Midbrain (tissue), 1 donor: ENCODE measurements at regions not wholly inside any gene's neighbourhood (a gene's known extent, or its start where the extent isn't known, plus 50 kb on each side); places are given as distances from the start of the nearest gene placed in this dataset.

Source experiments
- DNase-seq: peaks from one replicate; lab custom pipeline; 2025; lab: John Stamatoyannopoulos, UW

- no peak for DNase-seq
Measured at GRCh38 chr14:62097072-62097471, 334.9 kb downstream of the SNAPC1 start.

DNA sequence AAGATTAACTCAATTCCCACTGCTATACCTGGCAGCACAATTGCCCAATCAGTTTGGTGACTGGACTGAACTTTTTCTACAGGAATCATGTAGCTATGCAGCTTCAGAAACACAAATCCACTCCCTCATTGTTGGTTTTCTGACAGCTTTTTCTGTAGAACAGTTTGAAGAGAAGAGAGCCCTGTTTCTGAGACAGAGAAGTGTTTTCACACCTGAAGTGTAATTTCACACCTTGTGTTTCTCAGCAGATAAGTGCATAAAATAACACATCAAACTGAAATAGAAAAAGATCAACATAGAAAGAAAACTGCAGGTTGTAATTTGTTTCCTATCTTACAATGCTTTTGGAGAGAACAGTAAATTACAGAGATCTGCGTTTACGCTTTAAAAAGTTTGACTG lies 335.6 kb downstream of the SNAPC1 start:
- no peak for DNase-seq

- DNase-seq = no peak
Measured at GRCh38 chr14:62098357-62098756, 336.1 kb downstream of the SNAPC1 start.

GRCh38 chr14:62099091-62099490 lies 336.9 kb downstream of the SNAPC1 start:
- DNase-seq = no peak

GRCh38 chr14:62101189-62101588 lies 339.0 kb downstream of the SNAPC1 start:
- DNase-seq = no peak

GRCh38 chr14:62101673-62102348 lies 339.6 kb downstream of the SNAPC1 start:
- DNase-seq = no peak

- DNase-seq = no peak
Measured at GRCh38 chr14:62102349-62102725, 340.1 kb downstream of the SNAPC1 start.

DNA sequence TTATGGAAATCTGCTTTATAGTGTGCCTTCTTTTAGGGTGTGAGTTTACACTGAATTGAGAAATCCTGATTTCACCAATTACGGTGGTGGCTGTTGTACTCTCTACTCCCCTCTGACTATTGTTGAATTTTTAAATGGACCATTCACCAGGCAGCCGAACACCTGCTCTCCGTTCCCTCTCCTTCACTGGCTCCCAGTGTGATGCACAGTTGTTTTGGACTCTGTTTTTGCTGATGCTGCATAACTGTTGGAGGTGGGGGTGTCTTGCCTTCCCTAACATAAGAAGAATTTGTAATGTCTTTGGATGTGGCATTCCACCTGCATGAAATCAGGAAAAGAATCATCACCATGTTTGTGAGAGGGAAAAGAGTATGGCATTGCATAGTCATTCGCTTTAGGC lies 341.2 kb downstream of the SNAPC1 start:
- no peak for DNase-seq

- no peak for DNase-seq
Measured at GRCh38 chr14:62110941-62111340, 348.7 kb downstream of the SNAPC1 start.

DNA sequence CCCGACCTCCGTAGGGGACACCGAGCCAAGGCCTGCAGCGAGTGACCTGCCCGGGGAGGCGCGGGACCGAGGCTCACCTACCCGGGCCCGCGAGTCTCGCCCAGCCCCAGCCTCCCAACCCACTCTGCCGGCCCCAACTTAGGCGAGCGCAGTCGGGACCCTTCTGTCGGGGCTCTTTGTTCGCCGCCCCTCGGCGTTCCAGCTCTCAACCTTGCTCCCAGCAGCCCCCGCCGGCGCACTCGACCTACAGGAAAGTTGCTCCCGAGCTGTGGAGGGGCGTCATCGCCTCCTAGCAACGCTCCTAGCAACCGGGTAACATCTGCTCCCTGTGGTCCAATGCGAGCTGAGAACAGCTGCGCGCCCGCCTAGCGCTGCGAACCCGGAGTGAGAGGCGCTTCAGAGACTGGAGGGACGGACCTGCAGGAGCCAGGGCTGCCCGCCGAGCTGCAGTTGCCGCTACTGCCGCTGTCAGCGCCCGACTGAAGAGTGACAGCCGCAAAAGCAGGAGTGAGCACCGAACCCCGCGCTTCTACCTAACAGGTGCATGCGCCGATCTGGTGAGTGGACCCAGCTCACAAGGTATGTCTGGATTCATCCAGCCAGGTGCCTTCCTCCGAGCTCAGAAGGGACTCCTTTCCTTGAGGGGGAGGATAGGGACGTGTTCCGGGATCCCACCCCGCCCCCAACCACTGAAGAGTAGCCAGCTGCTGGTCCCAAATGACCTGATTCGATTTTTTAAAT lies 355.0 kb downstream of the SNAPC1 start:
- DNase-seq = peak; percentile 62

DNA sequence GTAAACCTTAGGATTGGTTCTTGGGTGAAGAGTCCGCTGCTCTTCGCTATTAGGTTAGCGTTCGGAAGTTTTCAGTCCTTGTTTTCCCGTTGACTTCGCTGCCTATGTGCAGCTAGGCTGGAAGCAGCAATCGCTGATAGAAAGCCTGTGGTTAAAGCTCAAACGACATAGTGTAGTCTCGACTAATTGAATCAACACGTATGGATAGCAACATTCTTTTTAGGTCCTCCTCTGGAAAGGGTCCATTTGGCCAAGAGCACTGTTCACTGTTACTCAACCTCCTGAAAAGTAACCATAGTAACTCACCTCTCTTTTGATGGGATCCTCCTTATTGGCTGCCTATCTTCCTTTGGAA lies 355.5 kb downstream of the SNAPC1 start:
- no peak for DNase-seq

DNA sequence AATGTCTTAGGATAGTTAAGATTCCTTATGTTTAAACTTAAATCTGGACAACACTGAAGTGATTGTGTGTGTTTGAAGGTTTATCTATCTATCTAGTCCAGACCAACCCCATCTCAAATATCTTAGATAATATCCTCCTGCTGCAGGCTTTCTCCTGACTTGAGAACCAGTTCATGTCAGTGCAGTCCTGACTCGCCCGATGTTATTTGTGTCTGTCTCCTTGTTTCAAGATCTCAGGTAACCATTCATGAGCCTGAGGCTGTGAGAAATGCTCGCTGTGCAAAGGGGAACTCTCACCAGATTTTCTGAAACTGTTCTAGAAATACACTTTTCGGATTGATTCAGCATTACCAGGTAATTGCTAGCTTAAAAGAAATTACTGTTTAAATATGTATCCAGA lies 356.2 kb downstream of the SNAPC1 start:
- DNase-seq = no peak

- no peak for DNase-seq
Measured at GRCh38 chr14:62118871-62119270, 356.7 kb downstream of the SNAPC1 start.

- DNase-seq = no peak
Measured at GRCh38 chr14:62123961-62124360, 361.7 kb downstream of the SNAPC1 start.

GRCh38 chr14:62125793-62126192 lies 363.6 kb downstream of the SNAPC1 start:
- DNase-seq = no peak

GRCh38 chr14:62126879-62127478 lies 364.8 kb downstream of the SNAPC1 start:
- DNase-seq = peak; percentile 70

- DNase-seq = no peak
Measured at GRCh38 chr14:62130441-62130840, 368.2 kb downstream of the SNAPC1 start.

- DNase-seq = no peak
Measured at GRCh38 chr14:62133776-62134550, 371.7 kb downstream of the SNAPC1 start.

DNA sequence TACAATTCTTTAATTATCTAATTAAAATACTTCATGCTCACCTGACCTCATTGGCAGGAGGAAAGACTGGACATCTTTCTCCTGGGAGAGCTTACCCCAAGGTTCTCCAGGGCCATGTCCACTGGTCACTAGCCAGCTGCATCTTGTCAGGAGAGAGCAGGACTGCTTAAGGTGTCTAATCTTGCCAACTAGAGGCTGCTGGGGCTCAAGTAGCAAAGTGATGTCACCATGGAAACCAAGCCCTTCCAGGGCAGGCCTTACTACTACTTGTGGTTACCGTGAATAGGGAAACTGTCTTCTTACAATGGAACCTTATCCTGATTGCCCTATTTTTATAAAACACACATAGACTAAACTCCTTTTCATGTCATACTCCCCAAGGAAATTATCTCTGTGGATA lies 376.4 kb downstream of the SNAPC1 start:
- no peak for DNase-seq

- no peak for DNase-seq
Measured at GRCh38 chr14:62141139-62141538, 378.9 kb downstream of the SNAPC1 start.

GRCh38 chr14:62143245-62143644 lies 381.0 kb downstream of the SNAPC1 start:
- DNase-seq = no peak

DNA sequence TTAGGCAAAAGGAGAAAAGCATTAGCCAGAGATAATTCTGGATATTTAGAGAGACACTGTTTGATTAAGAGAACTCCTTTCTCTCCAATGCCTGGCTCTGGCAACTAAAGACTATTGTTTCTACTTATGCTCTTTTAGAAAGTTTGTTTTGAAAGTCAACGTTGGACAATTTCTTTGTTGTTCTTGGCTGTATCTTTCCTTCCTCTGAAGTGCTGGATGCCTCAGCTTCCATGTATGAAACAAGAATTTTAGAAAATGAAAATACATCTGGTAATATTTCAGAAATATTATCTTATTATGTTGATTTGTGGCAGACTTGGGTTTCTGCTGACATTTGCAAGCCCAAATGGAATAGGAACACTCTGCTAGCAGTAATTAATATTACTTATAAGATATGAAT lies 382.6 kb downstream of the SNAPC1 start:
- DNase-seq = no peak

DNA sequence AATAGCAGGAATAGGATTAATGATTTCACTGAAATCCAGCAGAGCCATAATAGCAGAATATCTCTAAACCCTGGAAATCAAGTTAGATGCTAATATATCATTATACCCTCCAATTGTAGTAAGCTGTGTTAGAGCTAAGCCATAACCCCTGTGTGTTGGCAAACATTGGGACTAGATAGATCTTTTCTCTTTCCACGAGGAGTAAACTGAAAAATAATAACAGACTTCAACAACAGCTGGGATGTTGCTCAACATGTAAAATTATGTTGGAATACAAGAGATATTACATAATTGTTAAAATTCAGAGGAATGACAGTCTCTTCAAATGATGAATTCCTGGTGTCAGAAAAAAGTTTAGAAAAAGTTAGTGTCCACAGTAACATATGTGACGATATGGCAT lies 383.8 kb downstream of the SNAPC1 start:
- DNase-seq = no peak
